HAP-1 (cell line): ENCODE measurements at regions not wholly inside any gene's neighbourhood (a gene's known extent, or its start where the extent isn't known, plus 50 kb on each side); places are given as distances from the start of the nearest gene placed in this dataset.

Source experiments
- DNase-seq, 2 experiments: peaks; one replicate each; pipeline ENCODE4 v3.0.0-alpha.2; 2016 to 2020; ENCODE audit warnings: low spot score in 2 of 2
- H3K27me3 ChIP-seq: fragments of 250-450 bp; sonication (Bioruptor Pico); 2 replicates; pipeline ENCODE4 v1.5.1; 2020; ENCODE audit warnings: low read depth, mild to moderate bottlenecking, moderate library complexity
- H3K36me3 ChIP-seq: fragments of 250-450 bp; sonication (Bioruptor Pico); replicated peaks from 2 replicates; pipeline ENCODE4 v1.5.1; 2020; ENCODE audit warnings: mild to moderate bottlenecking
- H3K4me1 ChIP-seq: fragments of 250-450 bp; sonication (Bioruptor Pico); 2 replicates; pipeline ENCODE4 v1.5.1; 2020; ENCODE audit warnings: mild to moderate bottlenecking
- H3K4me3 ChIP-seq: fragments of 250-450 bp; sonication (Bioruptor Pico); 2 replicates; pipeline ENCODE4 v1.5.1; 2020; ENCODE audit warnings: mild to moderate bottlenecking, moderate library complexity
- H3K9me3 ChIP-seq: fragments of 250-450 bp; sonication (Bioruptor Pico); 2 replicates; pipeline ENCODE4 v1.5.1; 2020; ENCODE audit warnings: mild to moderate bottlenecking, moderate library complexity
- in situ Hi-C: fragments of 300-500 bp; cut with MboI; formaldehyde crosslinking; loops from 3 replicates; pipeline ENCODE4 v1.14.3; 2020; ENCODE audit warnings: low sequenced_read_pairs, inconsistent platforms, mixed read lengths

GRCh38 chr1:229950020-229950419 lies 117.0 kb upstream of the GALNT2 start:
- DNase-seq, result no peak
- H3K4me3 ChIP-seq, result no peak overlapping the region

GRCh38 chr1:229950908-229951307 lies 116.1 kb upstream of the GALNT2 start:
- Histone ChIP-seq H3K27me3 (no peaks in the 10 kb centered on the region; the same call in 1 of the 2 replicates), H3K36me3 (no peaks in the 10 kb centered on the region), H3K9me3 (no peaks in the 10 kb centered on the region), H3K4me1 (no peaks in the 10 kb centered on the region), H3K4me3 (no peak overlapping the region)
- DNase-seq, result no peak
- in situ Hi-C loops, result no loop called here

More at GRCh38 chr1:229950020-229950419, 117.0 kb upstream of the GALNT2 start:
- H3K4me1 ChIP-seq, result no peaks in the 10 kb centered on the region
- in situ Hi-C loops, result no loop called here
- H3K27me3 ChIP-seq, result no peaks in the 10 kb centered on the region; the same call in 1 of the 2 replicates
- H3K36me3 ChIP-seq, result no peaks in the 10 kb centered on the region
- no peaks in the 10 kb centered on the region for H3K9me3 ChIP-seq

- in situ Hi-C loops, result no loop called here
- H3K36me3 ChIP-seq, result no peaks in the 10 kb centered on the region
- H3K27me3 ChIP-seq, result no peaks in the 10 kb centered on the region; the same call in 1 of the 2 replicates
- no peak overlapping the region for H3K4me3 ChIP-seq
- H3K4me1 ChIP-seq, result no peaks in the 10 kb centered on the region
- H3K9me3 ChIP-seq, result no peaks in the 10 kb centered on the region
- DNase-seq, result no peak
Observed at GRCh38 chr1:229951856-229952534, 115.0 kb upstream of the GALNT2 start.

GRCh38 chr1:229952670-229953520 lies 114.1 kb upstream of the GALNT2 start:
- Histone ChIP-seq H3K4me3 (no peak overlapping the region), H3K27me3 (no peaks in the 10 kb centered on the region; the same call in 1 of the 2 replicates), H3K9me3 (no peaks in the 10 kb centered on the region), H3K36me3 (no peaks in the 10 kb centered on the region), H3K4me1 (no peaks in the 10 kb centered on the region)
- in situ Hi-C loops, result no loop called here
- no peak for DNase-seq

- no peak overlapping the region for H3K4me3 ChIP-seq
- no peaks in the 10 kb centered on the region; the same call in 1 of the 2 replicates for H3K27me3 ChIP-seq
- DNase-seq, result no peak
- no peaks in the 10 kb centered on the region for H3K9me3 ChIP-seq
- no peaks in the 10 kb centered on the region for H3K36me3 ChIP-seq
- H3K4me1 ChIP-seq, result no peaks in the 10 kb centered on the region
- in situ Hi-C loops, result no loop called here
Observed at GRCh38 chr1:229953736-229954326, 113.2 kb upstream of the GALNT2 start.

- Histone ChIP-seq H3K9me3 (no peaks in the 10 kb centered on the region), H3K4me1 (no peaks in the 10 kb centered on the region), H3K36me3 (no peaks in the 10 kb centered on the region), H3K4me3 (no peak overlapping the region), H3K27me3 (peaks cover 4% of the 10 kb centered on the region; the same call in 1 of the 2 replicates)
- in situ Hi-C loops, result no loop called here
- no peak for DNase-seq
Observed at GRCh38 chr1:229964281-229964680, 102.8 kb upstream of the GALNT2 start.

- Histone ChIP-seq H3K4me1 (no peaks in the 10 kb centered on the region), H3K27me3 (peaks cover under 1% of the 10 kb centered on the region; the same call in 1 of the 2 replicates), H3K4me3 (no peak overlapping the region), H3K9me3 (no peaks in the 10 kb centered on the region), H3K36me3 (no peaks in the 10 kb centered on the region)
- in situ Hi-C loops, result no loop called here
- no peak for DNase-seq
Observed at GRCh38 chr1:229970714-229971113, 96.3 kb upstream of the GALNT2 start.

- H3K9me3 ChIP-seq, result no peaks in the 10 kb centered on the region
- H3K4me1 ChIP-seq, result no peaks in the 10 kb centered on the region
- in situ Hi-C loops, result no loop called here
- no peak for DNase-seq
- H3K36me3 ChIP-seq, result no peaks in the 10 kb centered on the region
- no peaks in the 10 kb centered on the region; the same call in 1 of the 2 replicates for H3K27me3 ChIP-seq
- H3K4me3 ChIP-seq, result no peak overlapping the region
Observed at GRCh38 chr1:229971141-229971540, 95.9 kb upstream of the GALNT2 start.

- DNase-seq, result no peak
- no peak overlapping the region for H3K4me3 ChIP-seq
- in situ Hi-C loops, result no loop called here
- H3K9me3 ChIP-seq, result peaks cover 2% of the 10 kb centered on the region
- H3K4me1 ChIP-seq, result no peaks in the 10 kb centered on the region
- H3K36me3 ChIP-seq, result no peaks in the 10 kb centered on the region
- H3K27me3 ChIP-seq, result no peaks in the 10 kb centered on the region; the same call in 1 of the 2 replicates
Observed at GRCh38 chr1:229972600-229973296, 94.3 kb upstream of the GALNT2 start.

GRCh38 chr1:229973297-229973612 lies 93.8 kb upstream of the GALNT2 start:
- no peaks in the 10 kb centered on the region for H3K36me3 ChIP-seq
- in situ Hi-C loops, result no loop called here
- no peak for DNase-seq

GRCh38 chr1:229975047-229975446 lies 92.0 kb upstream of the GALNT2 start:
- H3K4me3 ChIP-seq, result no peak overlapping the region
- in situ Hi-C loops, result no loop called here

More at GRCh38 chr1:229973297-229973612, 93.8 kb upstream of the GALNT2 start:
- Histone ChIP-seq H3K9me3 (peaks cover 4% of the 10 kb centered on the region), H3K4me1 (no peaks in the 10 kb centered on the region), H3K27me3 (no peaks in the 10 kb centered on the region; the same call in 1 of the 2 replicates), H3K4me3 (no peak overlapping the region)

GRCh38 chr1:229980009-229980408 lies 87.0 kb upstream of the GALNT2 start:
- H3K9me3 ChIP-seq, result peaks cover 4% of the 10 kb centered on the region
- H3K4me3 ChIP-seq, result no peak overlapping the region
- DNase-seq, result no peak
- H3K27me3 ChIP-seq, result 0 out of 2 replicates have a peak, but pooled peaks cover 3% of the 10 kb centered on the region
- no peaks in the 10 kb centered on the region for H3K4me1 ChIP-seq
- H3K36me3 ChIP-seq, result no peaks in the 10 kb centered on the region
- in situ Hi-C loops, result no loop called here

More at GRCh38 chr1:229975047-229975446, 92.0 kb upstream of the GALNT2 start:
- H3K36me3 ChIP-seq, result no peaks in the 10 kb centered on the region
- DNase-seq, result no peak
- H3K27me3 ChIP-seq, result no peaks in the 10 kb centered on the region
- no peaks in the 10 kb centered on the region for H3K4me1 ChIP-seq
- H3K9me3 ChIP-seq, result peaks cover 4% of the 10 kb centered on the region

- H3K4me1 ChIP-seq, result no peaks in the 10 kb centered on the region
- peaks cover 4% of the 10 kb centered on the region for H3K9me3 ChIP-seq
- no peak for DNase-seq
- no peaks in the 10 kb centered on the region for H3K36me3 ChIP-seq
- in situ Hi-C loops, result no loop called here
- H3K4me3 ChIP-seq, result no peak overlapping the region
- H3K27me3 ChIP-seq, result peaks cover 3% of the 10 kb centered on the region; the same call in 1 of the 2 replicates
Observed at GRCh38 chr1:229981736-229982135, 85.3 kb upstream of the GALNT2 start.
